Activated CD8-positive, alpha-beta memory T cell treated with anti-CD3 and anti-CD28 coated beads for 36 hours (primary cell): ENCODE measurements at regions not wholly inside any gene's neighbourhood (a gene's known extent, or its start where the extent isn't known, plus 50 kb on each side); places are given as distances from the start of the nearest gene placed in this dataset.

Source experiments
- CTCF ChIA-PET: fragments of 350-600 bp; sonication (Branson Sonifier 250); formaldehyde crosslinking; loops from one replicate; lab custom pipeline; 2021; ENCODE audit warnings: antibody characterized with exemption; lab: Charles Lee
- POLR2A ChIA-PET: fragments of 350-600 bp; sonication (Branson Sonifier 250); formaldehyde crosslinking; loops from one replicate; lab custom pipeline; 2021; ENCODE audit warnings: antibody characterized with exemption; lab: Charles Lee

DNA sequence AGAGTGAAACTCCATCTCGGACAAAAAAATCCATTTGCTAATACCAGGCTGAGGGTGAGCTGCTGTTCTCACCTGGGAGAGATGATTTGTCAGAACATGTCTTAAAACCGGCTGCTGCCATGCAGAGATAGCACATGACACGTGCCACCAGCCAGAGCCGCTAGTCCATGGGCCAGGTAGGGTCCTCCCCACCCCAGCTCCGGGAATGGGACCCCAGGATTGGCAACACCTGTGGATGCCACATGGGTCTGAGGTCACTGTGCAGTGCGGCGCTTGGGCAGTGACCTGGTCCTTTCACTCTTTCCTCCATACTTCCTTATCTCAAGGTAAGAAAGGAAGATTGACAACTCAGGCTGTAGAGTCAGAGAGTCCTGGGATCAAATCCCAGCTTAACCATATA is 393.3 kb upstream of the TNRC6C start:
- ChIA-PET CTCF (no interaction called here), POLR2A (no interaction called here)

DNA sequence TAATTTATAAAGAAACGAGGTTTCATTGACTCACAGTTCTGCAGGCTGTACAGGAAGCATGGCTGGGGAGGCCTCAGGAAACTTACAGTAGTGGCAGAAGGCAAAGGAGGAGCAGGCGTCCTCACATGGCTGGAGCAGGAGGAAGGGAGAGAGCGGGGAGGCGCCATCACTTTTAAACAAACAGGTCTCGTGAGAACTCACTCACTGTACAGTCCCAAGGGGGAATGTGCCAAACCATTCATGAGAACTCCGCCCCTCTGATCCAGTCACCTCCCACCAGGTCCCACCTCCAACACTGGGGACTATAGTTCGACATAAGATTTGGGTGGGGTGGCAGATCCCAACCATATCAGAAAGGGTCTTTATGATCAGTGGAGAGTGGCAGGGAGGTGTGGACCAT is 392.4 kb upstream of the TNRC6C start:
- CTCF ChIA-PET, result no interaction called here
- POLR2A ChIA-PET, result no interaction called here

DNA sequence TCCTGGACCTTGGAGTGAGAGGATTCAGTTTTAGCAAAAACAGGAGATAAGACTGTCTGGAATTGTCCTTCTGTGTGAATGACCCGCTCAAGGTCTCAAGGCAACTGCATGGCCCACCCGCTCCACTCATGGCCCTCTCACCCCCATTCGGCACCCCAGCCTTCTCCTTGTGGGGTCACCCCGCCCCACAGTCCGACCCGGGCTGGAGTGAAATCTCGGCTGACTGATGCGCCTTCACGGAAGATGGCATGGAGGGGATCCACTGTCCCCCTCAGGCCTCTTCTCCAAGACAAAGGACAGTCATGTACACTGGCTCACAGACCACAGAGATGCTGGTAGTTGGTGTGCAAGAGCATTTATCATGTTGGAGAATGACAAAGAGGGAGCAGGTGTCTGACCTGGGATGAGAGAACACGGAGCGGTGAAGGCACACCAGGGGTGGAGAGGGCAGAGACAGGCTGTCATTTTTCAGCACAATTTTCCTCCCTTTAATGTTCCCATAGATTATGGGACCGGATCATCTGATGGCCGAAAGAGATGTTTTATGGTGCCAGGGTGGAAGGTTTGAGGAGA is 391.9 kb upstream of the TNRC6C start:
- POLR2A ChIA-PET, result no interaction called here
- CTCF ChIA-PET, result no interaction called here

DNA sequence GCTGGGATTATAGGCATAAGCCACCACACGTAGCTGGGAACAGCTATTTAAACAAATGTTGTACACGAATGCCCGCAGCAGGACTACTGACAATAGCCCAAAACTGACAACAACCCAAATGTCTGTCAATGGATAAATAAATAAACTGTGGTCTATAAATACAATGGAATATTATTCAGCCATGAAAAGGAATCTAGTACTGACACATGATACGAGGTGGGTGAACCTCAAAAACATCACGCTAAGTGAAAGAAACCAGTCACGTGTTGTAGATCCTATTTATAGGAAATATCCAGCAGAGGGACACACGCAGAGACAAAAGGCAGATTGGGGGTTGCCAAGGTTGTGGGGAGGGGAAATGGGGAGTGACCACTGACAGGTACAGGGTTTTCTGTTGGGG is 390.0 kb upstream of the TNRC6C start:
- CTCF ChIA-PET, result no interaction called here
- POLR2A ChIA-PET, result no interaction called here

DNA sequence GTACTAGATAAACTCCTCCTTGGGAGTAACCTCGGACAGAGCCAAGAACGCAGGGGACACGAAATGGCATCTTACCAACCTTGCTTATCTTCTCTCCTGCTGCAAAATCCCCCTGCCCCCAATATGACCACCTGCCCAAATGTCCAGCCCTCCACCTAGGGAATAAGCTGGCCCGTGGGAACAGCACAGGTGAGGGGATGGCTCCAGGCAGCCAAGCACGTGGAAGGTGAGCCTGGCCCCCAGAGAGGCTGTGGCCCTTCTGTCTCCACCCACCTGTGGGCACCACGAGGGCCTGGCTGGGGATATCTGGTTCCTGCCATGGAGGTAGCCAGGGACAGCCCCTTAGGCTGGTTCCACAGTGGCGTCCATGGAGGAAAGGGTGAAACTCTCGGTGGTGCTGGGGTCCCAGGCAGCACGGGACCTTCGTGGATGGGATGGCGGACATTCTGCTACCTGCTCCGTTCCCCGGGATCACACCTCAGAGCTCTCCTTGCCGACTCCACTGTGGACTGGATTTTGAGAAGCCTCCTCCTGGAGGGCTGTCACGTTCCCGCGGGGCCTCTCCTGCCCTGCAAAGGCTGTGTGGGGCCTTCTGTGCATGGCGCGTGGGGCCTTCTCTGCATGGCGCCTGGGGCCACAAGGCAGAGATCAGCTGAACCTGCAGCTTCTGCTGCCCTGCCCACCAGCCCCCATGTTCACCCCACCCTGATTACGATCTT is 388.5 kb upstream of the TNRC6C start:
- POLR2A ChIA-PET, result no interaction called here
- CTCF ChIA-PET, result no interaction called here

DNA sequence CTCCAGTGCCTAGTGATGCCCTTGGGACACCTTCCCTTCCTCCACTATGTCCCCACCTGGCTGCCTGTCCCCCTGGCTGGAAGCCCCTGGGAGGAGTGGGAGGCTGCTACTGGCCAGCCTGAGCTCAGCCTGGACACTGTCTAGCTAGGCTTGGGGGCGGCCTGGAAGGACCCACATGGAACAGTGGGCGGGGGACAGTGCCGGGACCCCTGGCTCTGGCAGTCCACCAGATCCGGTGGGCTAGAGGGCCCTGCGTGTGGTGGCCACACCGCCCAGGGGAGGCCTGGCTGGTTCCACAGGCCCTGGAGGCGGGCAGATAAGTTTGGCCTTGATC is 388.0 kb upstream of the TNRC6C start:
- CTCF ChIA-PET, result no interaction called here
- POLR2A ChIA-PET, result no interaction called here

DNA sequence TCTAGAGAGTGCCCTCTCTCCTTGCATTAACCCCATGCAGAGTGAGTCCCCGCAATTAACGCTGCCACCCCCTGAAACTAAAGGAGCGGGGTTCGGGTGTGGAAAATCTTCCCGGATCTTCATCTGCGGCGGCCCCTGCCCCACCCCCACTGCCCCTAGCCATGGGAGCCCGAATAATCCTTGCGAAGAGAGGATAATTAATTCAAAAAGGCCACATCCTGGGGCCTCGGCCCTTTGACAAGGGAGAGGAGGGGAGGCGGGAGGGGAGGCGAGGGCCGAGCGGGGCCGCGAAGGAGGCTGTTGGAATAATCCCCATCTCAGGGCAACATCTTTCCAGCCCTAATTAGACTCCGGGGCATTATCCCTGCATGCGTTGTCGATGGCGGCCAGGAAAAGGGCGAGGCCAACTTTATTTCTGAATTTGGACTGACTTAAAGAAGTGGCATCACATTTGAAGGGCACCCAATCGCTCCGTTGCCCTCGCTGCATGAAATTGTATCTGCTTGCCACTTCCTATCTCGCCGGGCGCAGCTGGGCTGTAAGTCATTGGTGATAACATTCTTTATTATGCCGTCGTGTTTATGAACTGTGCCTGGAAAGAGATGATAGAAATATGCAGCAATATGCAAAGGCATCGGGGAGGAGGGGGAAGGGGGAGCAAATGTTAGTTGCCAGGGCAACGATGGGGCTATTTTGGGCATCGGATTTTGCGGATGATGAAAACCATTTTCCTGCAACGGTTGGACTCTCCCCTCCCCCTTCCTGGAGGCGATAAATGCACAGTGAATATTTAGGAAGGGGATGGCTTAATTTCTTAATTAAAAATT is 387.1 kb upstream of the TNRC6C start:
- CTCF ChIA-PET, result no interaction called here

DNA sequence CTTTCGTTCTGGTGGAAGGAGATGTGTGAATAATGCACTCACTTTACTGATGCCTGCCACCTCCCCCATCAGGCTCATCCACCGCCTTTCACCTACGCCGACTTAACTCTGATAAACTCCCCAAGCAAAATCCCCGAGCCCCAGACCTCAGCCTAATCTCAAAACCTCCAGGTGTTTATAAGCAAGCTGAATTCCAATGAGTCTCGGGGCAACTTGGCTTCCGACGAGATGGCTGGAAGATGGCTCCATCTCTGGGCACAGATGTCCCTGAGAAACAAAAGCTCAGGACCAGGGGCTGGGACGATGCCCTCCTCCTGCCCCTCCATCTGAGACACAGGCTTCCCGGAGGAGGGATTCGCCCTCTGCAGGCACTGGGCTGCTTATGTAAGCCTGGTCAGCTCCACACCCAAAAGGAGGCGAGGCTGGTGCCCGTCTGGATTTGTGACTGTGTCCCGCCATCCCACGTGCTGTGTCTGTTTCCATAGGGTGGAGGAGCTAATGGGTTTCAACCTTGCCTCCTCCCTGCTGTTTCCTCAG is 386.4 kb upstream of the TNRC6C start:
- CTCF ChIA-PET, result no interaction called here
- POLR2A ChIA-PET, result no interaction called here

More for the DNA sequence above, 387.1 kb upstream of the TNRC6C start:
- POLR2A ChIA-PET, result no interaction called here

DNA sequence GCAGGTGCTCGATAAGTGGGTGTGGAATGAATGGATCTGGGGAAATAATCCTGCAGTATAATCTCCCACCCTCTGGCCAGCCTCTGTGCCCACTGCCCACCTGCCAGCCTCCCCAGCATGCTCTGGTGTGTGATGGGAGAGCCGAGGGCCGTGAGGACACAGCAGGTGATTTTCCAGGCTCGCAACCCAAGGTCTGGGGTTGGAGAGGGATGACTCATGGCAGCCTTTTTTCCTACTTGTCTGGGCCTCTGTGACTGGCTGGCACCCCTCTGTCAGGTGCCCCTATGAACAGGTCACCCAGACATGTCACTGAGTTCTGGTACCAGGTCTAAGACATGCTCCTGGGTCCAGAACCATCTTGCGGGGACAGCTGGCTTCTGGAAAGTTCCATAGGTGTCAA is 385.7 kb upstream of the TNRC6C start:
- ChIA-PET CTCF (no interaction called here), POLR2A (no interaction called here)

DNA sequence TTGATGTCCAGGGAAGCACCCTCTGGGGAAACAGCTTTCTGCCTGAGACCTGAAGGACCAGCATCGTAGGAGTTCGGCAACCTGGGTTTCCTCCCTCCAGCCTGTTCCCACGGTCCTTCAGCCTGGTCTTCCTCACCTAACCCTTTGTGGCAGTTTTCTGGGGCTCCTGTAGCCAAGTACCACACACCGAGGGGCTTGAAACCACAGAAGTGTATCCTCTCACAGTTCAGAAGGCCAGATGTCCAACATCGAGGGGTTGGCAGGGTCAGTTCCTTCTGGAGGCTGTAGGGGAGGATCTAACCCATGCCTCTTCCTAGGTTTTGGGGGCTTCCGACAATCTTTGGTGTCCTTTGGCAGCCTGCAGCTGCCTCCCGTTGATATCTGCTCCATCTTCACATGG is 381.0 kb upstream of the TNRC6C start:
- ChIA-PET CTCF (no interaction called here), POLR2A (no interaction called here)

DNA sequence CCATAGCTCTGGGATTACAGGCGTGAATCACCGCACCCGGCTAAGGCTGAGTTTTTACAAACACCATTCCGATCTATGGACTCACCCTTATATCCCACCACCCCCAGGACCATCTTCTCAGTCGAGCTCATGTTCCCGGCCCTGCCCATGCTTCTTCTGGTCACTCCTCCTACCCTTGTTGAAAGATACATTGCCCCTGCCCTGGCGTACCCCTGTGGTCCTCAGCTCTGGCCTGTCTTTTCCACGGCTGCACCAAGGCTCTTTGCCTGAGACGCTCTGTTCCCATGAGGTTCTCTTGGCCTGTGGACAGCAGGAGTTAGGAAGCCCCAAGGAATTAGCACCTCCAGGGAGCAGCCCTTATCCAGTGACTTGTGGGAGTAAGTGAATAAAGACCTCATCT is 379.4 kb upstream of the TNRC6C start:
- POLR2A ChIA-PET, result no interaction called here
- CTCF ChIA-PET, result interaction anchor here (0.6 kb wide), 1 partner anchor 137 kb away, joined by 3 read pairs; no protein-coding TSS in a partner anchor

DNA sequence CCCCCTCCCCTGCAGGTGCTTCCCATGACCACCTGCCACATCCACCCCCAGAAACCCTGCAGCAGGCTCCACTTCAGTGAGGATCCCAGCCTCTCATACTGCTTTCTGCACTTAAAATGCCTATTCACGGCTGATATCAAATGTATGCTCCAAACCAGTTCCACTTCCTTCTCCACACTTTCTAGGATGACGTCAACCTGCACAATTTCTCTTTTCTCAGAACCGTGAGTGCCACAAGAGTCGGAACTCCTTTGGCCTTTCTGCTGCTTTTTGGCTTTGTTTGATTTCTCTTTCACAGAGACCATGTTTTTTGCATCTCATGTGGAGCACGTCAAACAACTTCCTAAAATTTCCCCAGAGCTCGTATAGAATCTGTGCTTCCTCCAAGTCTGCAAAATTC is 378.8 kb upstream of the TNRC6C start:
- ChIA-PET POLR2A (no interaction called here), CTCF (no interaction called here)

DNA sequence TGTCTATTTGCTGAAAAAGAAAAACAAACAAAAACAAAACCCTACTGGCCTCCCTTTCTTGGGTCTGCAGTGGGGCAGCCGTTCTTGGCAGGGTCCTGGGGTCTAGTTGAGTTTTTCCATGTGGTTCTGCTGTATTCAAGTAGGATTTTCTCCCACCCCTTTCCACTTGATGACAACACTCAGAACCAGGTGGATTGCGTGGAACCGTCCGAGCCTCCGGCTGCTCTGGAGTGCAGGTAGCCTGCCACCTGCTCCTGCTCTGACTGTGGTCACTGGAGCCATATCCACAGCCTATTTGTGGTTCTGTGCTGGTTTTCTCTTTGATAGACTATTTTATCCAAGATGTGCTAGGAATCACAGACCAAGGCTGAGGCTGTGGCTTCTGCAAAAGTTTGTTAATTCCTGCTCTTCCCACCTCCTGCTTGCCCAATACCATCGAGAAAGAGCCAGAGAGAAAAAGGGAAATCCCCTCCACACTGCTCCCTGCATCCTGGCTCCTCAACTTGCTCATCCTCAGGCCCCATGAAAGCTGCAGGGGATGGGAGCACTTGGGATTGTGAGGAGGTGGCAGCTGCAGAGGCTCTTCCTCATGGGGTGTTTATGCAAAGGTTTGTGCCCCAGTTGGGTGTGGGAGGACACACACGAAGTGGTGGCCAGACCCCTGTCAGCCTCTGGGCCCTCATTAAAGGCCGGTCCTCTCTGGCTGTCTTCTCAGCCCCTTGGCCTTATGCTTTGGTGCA is 377.8 kb upstream of the TNRC6C start:
- ChIA-PET POLR2A (no interaction called here), CTCF (no interaction called here)

DNA sequence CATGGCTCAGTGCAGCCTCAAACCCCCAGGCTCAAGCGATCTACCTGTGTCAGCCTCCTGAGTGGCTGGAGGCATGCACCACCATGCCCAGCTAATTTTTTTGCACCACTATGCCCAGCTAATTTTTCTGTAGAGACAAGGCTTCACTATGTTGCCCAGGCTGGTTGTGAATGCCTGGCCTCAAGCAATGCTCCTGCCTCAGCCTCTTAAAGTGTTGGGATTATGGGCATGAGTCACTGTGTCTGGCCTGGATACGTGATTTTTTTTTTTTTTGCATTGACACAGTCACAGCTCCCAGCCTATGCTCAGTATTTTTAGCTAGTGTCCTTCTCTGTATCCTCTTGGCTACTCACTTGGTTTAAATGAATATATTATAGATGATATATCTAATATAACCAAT is 377.0 kb upstream of the TNRC6C start:
- ChIA-PET POLR2A (no interaction called here), CTCF (no interaction called here)

DNA sequence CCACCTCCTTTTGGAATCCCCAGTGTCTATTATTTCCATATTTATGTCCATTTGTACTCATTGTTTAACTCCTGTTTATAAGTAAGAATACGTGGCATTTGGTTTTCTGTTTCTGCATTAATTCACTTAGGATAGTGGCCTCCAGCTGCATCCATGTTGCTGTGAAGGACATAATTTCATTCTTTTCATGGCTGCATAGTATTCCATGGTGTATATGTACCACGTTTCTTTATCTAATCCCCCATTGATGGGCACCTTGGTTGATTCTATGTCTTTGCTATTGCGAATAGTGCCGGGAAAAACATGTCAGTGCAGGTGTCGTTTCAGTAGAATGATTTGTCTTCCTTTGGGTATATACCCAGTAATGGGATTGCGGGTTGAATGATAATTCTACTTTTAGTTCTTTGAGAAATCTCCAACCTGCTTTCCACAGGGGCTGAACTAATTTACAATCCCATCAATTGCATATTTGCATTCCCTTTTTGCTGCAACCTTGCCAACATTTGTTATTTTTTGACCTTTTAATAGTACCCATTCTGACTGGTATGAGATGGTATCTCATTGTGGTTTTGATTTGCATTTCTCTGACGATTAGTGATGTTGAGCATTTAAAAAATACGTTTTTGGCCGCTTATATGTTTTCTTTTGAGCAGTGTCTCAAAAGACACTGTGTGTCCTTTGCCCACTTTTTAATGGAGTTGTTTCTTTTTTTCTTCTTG is 373.2 kb upstream of the TNRC6C start:
- ChIA-PET POLR2A (no interaction called here), CTCF (no interaction called here)

DNA sequence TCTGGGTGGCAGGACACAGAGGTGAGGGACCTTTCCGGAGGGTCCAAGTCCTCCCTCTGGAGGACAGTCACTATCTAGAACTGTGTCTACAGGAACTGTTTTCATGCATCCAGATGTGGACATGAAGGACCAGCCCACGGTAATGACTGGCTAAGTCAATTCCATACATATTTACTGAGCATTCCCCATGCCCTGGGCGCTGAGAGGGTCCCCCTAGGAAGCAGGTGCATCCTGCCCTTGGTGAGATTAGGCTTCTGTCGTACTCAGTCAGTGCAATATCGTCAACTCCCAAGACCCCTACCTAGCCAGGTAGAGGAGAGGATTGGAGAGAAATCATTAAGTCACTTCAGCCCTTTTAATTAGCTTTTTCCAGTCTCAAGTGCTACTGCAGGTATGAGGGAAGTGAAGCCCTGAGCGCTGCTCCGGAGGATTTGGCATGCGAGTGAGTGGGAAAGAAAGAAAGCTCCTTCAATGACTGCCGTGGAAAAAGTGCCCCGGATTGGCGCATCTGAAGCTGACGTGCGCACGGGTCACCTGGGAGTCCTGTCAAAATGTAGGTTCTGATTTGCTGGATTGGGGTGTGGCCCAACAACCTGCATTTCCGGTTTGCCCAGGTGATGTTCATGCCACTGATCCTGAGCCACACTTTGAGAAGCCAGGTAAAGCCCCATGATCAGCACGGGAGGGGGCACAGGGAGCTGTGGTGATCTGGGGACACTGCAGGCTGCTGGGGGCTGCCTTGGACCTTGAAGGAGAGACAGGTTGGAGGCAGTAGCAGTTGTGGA is 367.4 kb upstream of the TNRC6C start:
- POLR2A ChIA-PET, result no interaction called here
- CTCF ChIA-PET, result interaction anchor here (0.7 kb wide), 1 partner anchor 12 kb away, joined by 3 read pairs; no protein-coding TSS in a partner anchor

DNA sequence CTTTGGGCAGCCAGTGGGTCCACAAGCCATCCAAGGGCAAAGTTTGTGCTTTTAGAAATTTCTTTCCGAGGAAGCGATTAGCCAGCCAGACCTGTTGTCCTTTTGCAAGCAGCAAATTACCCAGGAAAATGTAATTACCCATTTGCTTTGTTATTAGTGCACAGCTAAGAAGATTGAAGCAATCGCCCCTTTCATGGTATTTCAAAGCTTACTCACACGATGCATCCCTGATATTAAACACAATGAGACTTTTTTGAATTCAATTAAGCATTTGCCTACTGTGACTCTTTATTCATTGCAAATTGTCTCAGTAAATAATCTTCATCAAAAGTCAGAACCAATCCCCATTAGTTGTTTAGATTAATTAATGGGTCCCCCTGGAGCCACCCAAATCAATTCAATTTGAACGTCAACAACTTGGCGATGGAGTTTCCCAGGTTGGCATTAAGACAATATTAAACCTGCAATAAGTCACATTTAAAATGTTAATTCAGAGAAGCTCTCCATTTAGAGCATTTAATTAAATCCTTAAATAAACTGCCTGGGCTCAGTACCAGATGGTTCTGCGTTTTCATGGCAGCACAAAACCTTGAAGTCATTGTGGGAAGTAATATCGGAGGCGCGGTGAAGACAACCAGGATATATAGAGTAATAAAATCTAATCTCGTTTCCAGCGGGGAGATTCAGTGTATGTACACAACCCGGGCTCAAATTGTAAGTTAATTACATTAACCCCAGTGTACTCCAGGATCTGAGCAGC is 366.2 kb upstream of the TNRC6C start:
- POLR2A ChIA-PET, result no interaction called here

DNA sequence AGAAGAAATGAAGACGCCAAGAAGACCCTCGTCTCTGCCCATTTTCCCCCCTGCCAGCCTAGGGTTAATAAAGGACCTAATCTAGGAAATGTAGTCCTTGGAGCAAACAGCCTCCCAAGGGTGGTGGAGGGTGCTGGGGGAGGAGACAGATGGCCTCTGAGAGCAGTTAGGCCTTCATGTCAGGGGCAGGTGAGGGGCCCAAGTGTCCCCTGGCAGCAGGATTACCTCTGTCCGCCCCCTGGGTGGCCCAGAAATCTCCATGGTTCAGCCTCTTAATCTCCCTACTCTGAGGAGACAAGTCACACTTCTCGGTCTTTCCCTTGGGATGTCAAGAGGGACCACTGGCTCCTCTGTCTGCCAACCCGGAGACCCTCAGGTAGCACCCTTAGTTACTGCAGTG is 365.4 kb upstream of the TNRC6C start:
- ChIA-PET POLR2A (no interaction called here), CTCF (no interaction called here)

More for the DNA sequence above, 366.2 kb upstream of the TNRC6C start:
- CTCF ChIA-PET, result interaction anchor here (0.5 kb wide), 1 partner anchor 886 kb away, joined by 4 read pairs; no protein-coding TSS in a partner anchor
